MM.1S (cell line): ENCODE measurements at regions not wholly inside any gene's neighbourhood (a gene's known extent, or its start where the extent isn't known, plus 50 kb on each side); places are given as distances from the start of the nearest gene placed in this dataset.

Source experiments
- DNase-seq: peaks from one replicate; pipeline ENCODE4 v3.0.0-alpha.2; 2015
- H2AFZ ChIP-seq: fragments of 300-600 bp; sonication (generic); 2 replicates; pipeline ENCODE4 v1.6.0; 2016; ENCODE audit warnings: antibody characterized with exemption, low read length
- H3F3A ChIP-seq: fragments of 300-600 bp; sonication (generic); 2 replicates; pipeline ENCODE4 v1.6.1; 2016; ENCODE audit warnings: mild to moderate bottlenecking, antibody characterized with exemption, low read length, moderate library complexity, mixed read lengths; ENCODE audit not compliant: insufficient read depth
- H3K27ac ChIP-seq: fragments of 300-600 bp; sonication (generic); 2 replicates; pipeline ENCODE4 v1.5.1; 2016; ENCODE audit warnings: mild to moderate bottlenecking, low read length
- H3K27me3 ChIP-seq: fragments of 300-600 bp; sonication (generic); replicated peaks from 2 replicates; pipeline ENCODE4 v1.6.0; 2016; ENCODE audit warnings: low read length; ENCODE audit not compliant: insufficient read depth
- H3K36me3 ChIP-seq: fragments of 300-600 bp; sonication (generic); replicated peaks from 2 replicates; pipeline ENCODE4 v1.6.1; 2016; ENCODE audit warnings: mild to moderate bottlenecking, low read length, mixed read lengths; ENCODE audit not compliant: insufficient read depth
- H3K4me1 ChIP-seq: fragments of 300-600 bp; sonication (generic); 2 replicates; pipeline ENCODE4 v1.6.1; 2016; ENCODE audit warnings: low read length, mixed read lengths
- H3K4me2 ChIP-seq: fragments of 300-600 bp; sonication (generic); 2 replicates; pipeline ENCODE4 v1.6.0; 2016; ENCODE audit warnings: low read depth, low read length
- H3K4me3 ChIP-seq: fragments of 300-600 bp; sonication (generic); 2 replicates; pipeline ENCODE4 v1.5.1; 2016; ENCODE audit warnings: low read length, mixed read lengths
- H3K79me2 ChIP-seq: fragments of 300-600 bp; sonication (generic); 2 replicates; pipeline ENCODE4 v1.6.1; 2016; ENCODE audit warnings: mixed run types, low read length, mixed read lengths
- H3K9ac ChIP-seq: fragments of 300-600 bp; sonication (generic); 2 replicates; pipeline ENCODE4 v1.6.1; 2016; ENCODE audit warnings: low read length, mixed read lengths
- H3K9me2 ChIP-seq: fragments of 300-600 bp; sonication (generic); replicated peaks from 2 replicates; pipeline ENCODE4 v1.6.1; 2016; ENCODE audit warnings: mild to moderate bottlenecking, low read length, mixed read lengths; ENCODE audit not compliant: insufficient read depth
- H3K9me3 ChIP-seq: fragments of 300-600 bp; sonication (generic); replicated peaks from 2 replicates; pipeline ENCODE4 v1.6.1; 2016; ENCODE audit warnings: mild to moderate bottlenecking, low read length, mixed read lengths; ENCODE audit not compliant: insufficient read depth
- H4K20me1 ChIP-seq: fragments of 300-600 bp; sonication (generic); 2 replicates; pipeline ENCODE4 v1.6.1; 2016; ENCODE audit warnings: mild to moderate bottlenecking, low read length, moderate library complexity, mixed read lengths; ENCODE audit not compliant: insufficient read depth
- EZH2 ChIP-seq: fragments of 300-600 bp; sonication (generic); optimal IDR thresholded peaks from 2 replicates; pipeline ENCODE3; 2017; ENCODE audit warnings: low read depth, mild to moderate bottlenecking, antibody characterized with exemption, low read length, mixed read lengths
- EZH2phosphoT487 ChIP-seq: fragments of 300-600 bp; sonication (generic); IDR thresholded peaks from 2 replicates; pipeline ENCODE4 v1.6.1; 2018; ENCODE audit warnings: antibody characterized with exemption, low read length
- TF ChIP-seq, protein P1 (sequence below): fragments of 300-600 bp; sonication (generic); IDR thresholded peaks from 2 replicates; pipeline ENCODE4 v1.5.1; 2016; ENCODE audit warnings: antibody characterized with exemption, low read length, mixed read lengths

DNA sequence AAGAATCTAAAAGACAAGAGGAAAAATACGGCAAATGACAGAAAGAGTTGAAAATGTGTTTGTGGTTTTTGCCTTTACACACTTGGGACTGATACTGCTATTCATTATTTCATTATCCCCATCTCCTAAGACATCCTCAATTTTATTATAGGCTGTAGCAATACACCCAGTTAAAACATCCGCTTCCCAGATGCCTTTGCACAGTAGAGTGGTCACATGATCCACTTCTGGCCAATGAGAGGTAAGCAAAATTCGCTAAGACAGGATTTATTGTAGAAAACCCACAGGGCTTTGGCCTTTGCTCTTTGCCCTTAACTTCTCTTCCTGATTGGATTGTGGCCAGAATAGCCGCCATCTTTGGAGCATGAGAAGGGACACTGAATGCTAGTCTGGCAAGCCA is 53.2 kb upstream of the BOC start:
- H3F3A ChIP-seq: peaks cover 4% of the 10 kb centered on the region; the same call in 1 of the 2 replicates
- no peak overlapping the region for H3K4me3 ChIP-seq
- H3K27ac ChIP-seq: no peak overlapping the region
- H3K27me3 ChIP-seq: no peaks in the 10 kb centered on the region
- no peaks in the 10 kb centered on the region for H3K9me3 ChIP-seq
- H2AFZ ChIP-seq: no peak overlapping the region
- DNase-seq: no peak
- H3K4me2 ChIP-seq: no peak overlapping the region
- no peaks in the 10 kb centered on the region for H4K20me1 ChIP-seq
- H3K36me3 ChIP-seq: no peaks in the 10 kb centered on the region
- TF ChIP-seq, protein P1, sequence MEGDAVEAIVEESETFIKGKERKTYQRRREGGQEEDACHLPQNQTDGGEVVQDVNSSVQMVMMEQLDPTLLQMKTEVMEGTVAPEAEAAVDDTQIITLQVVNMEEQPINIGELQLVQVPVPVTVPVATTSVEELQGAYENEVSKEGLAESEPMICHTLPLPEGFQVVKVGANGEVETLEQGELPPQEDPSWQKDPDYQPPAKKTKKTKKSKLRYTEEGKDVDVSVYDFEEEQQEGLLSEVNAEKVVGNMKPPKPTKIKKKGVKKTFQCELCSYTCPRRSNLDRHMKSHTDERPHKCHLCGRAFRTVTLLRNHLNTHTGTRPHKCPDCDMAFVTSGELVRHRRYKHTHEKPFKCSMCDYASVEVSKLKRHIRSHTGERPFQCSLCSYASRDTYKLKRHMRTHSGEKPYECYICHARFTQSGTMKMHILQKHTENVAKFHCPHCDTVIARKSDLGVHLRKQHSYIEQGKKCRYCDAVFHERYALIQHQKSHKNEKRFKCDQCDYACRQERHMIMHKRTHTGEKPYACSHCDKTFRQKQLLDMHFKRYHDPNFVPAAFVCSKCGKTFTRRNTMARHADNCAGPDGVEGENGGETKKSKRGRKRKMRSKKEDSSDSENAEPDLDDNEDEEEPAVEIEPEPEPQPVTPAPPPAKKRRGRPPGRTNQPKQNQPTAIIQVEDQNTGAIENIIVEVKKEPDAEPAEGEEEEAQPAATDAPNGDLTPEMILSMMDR: no peak
- no peak for TF ChIP-seq EZH2
- no peak for TF ChIP-seq EZH2phosphoT487
- no peaks in the 10 kb centered on the region for H3K9me2 ChIP-seq
- no peaks in the 10 kb centered on the region for H3K79me2 ChIP-seq
- peaks cover 9% of the 10 kb centered on the region for H3K4me1 ChIP-seq
- H3K9ac ChIP-seq: no peak overlapping the region
